Upper lobe of left lung (tissue), 4 donors: ENCODE measurements at regions not wholly inside any gene's neighbourhood (a gene's known extent, or its start where the extent isn't known, plus 50 kb on each side); places are given as distances from the start of the nearest gene placed in this dataset.

Experiments used
- POLR2AphosphoS5 ChIP-seq, 2 donors: sonication (generic); formaldehyde crosslinking; IDR thresholded peaks; one replicate each; pipeline ENCODE4 v1.5.1; 2017; ENCODE audit warnings: antibody characterized with exemption in 2 of 2
- TF ChIP-seq, protein P1 (sequence below), 6 experiments: fragments of 450-650 bp in 4 of 6; fragments of 200-600 bp in 2 of 6; sonication (generic) in 2 of 6; IDR thresholded peaks; one replicate each; pipeline ENCODE4 v1.5.1; 2016 to 2019; ENCODE audit warnings: antibody characterized with exemption in 6 of 6

DNA sequence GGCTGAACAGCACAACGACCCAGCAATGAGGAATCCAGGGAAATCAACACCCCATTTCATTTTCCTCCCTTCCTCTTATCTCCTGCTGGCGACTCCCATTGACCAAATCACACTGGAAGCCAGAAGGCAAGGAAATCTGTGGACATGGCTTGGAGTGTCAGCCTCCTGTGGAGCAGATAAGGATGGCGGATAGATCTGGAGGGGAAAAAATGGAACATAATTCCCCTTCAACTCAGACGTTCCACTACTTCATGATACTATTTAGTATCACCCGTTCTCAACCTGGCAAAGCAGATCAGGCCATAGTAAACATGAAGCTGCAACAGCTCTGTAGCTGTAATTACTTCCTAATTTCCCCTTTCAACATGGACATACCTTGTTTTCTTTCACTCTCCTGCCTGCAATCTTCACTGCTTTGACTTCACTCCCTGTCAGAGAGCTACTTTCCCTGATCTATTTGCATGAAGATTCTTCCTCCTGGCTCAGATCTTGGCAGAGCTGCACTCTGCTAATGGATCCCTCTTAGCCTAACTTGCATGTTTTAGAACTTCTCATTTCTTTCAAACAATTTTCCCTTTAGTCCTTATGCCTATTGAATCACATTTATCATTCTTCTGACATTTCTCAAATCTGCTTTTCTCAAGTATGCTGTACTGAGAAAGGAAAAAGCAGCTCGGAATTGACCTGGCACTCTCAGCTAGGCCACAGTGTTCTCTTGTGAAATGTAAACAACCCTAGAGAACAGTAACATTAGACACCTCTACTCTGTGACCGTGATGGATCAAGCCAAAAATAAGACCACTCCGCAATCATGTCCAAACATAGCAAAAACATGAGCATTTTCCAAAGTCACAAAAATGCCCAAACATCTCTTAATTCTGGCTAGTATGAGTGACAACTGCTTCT lies 135.1 kb downstream of the ETNK1 start:
- TF ChIP-seq, protein P1, sequence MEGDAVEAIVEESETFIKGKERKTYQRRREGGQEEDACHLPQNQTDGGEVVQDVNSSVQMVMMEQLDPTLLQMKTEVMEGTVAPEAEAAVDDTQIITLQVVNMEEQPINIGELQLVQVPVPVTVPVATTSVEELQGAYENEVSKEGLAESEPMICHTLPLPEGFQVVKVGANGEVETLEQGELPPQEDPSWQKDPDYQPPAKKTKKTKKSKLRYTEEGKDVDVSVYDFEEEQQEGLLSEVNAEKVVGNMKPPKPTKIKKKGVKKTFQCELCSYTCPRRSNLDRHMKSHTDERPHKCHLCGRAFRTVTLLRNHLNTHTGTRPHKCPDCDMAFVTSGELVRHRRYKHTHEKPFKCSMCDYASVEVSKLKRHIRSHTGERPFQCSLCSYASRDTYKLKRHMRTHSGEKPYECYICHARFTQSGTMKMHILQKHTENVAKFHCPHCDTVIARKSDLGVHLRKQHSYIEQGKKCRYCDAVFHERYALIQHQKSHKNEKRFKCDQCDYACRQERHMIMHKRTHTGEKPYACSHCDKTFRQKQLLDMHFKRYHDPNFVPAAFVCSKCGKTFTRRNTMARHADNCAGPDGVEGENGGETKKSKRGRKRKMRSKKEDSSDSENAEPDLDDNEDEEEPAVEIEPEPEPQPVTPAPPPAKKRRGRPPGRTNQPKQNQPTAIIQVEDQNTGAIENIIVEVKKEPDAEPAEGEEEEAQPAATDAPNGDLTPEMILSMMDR (IDR thresholded peaks at IDR 0.05), result no peak
- no peak for TF ChIP-seq POLR2AphosphoS5 (IDR thresholded peaks at IDR 0.05)
